SK-N-SH (cell line): ENCODE measurements at regions not wholly inside any gene's neighbourhood (a gene's known extent, or its start where the extent isn't known, plus 50 kb on each side); places are given as distances from the start of the nearest gene placed in this dataset.

ENCODE experiments used
- CTCF ChIA-PET: fragments of 300-600, 350-600 bp; formaldehyde crosslinking; extraction: SDS; loops from one replicate; lab custom pipeline; 2021; lab: Yijun Ruan, JAX
- POLR2A ChIA-PET: fragments of 350-600 bp; sonication (Branson Sonifier 250); formaldehyde crosslinking; extraction: SDS; loops from one replicate; lab custom pipeline; 2020; ENCODE audit warnings: antibody characterized with exemption, inconsistent platforms; lab: Yijun Ruan, JAX
- DNase-seq: peaks from one replicate; pipeline ENCODE4 v3.0.0; 2012
- H2AFZ ChIP-seq: fragments of 200-600 bp; sonication (generic); 2 replicates; pipeline ENCODE4 v1.8.1; 2016; ENCODE audit warnings: antibody characterized with exemption, mild to moderate bottlenecking, low read depth
- H3F3A ChIP-seq: fragments of 200-600 bp; sonication (generic); replicated peaks from 2 replicates; pipeline ENCODE3; 2016; ENCODE audit warnings: antibody characterized with exemption, mild to moderate bottlenecking; ENCODE audit not compliant: insufficient read depth
- H3K27ac ChIP-seq, 2 experiments: fragments of 200-500 bp in 1 of 2; fragments of 200-600 bp in 1 of 2; sonication (Bioruptor generic) in 1 of 2; sonication (generic), shearing (Covaris generic) in 1 of 2; 2 replicates each; pipeline versions ENCODE4 v1.5.1 to v1.6.1; 2014 to 2016; ENCODE audit warnings: low read depth in 2 of 2, inconsistent platforms in 1 of 2, low read length in 1 of 2, mild to moderate bottlenecking in 1 of 2, mixed read lengths in 1 of 2
- H3K27me3 ChIP-seq: fragments of 200-600 bp; sonication (generic), shearing (Covaris generic); 2 replicates; pipeline ENCODE4 v1.6.1; 2016; ENCODE audit warnings: mixed run types; ENCODE audit not compliant: insufficient read depth
- H3K36me3 ChIP-seq, 2 experiments: fragments of 200-500 bp in 1 of 2; fragments of 200-600 bp in 1 of 2; sonication (Bioruptor generic) in 1 of 2; sonication (generic) in 1 of 2; replicated peaks in 1 of 2; 2 replicates each; pipeline versions ENCODE3 to v1.5.1; 2014 to 2016; ENCODE audit warnings: low read length in 1 of 2, mild to moderate bottlenecking in 1 of 2; ENCODE audit not compliant: insufficient read depth in 2 of 2, control insufficient read depth in 1 of 2
- H3K4me1 ChIP-seq, 2 experiments: fragments of 200-500 bp in 1 of 2; fragments of 200-600 bp in 1 of 2; sonication (Bioruptor generic) in 1 of 2; sonication (generic), shearing (Covaris generic) in 1 of 2; 2 replicates each; pipeline versions ENCODE4 v1.5.1 to v1.6.1; 2014 to 2016; ENCODE audit warnings: low read depth in 1 of 2, low read length in 1 of 2, mixed run types in 1 of 2; ENCODE audit not compliant: insufficient read depth in 2 of 2, control insufficient read depth in 1 of 2
- H3K4me2 ChIP-seq: fragments of 200-600 bp; sonication (generic), shearing (Covaris generic); 2 replicates; pipeline ENCODE4 v1.6.1; 2017; ENCODE audit warnings: mixed run types
- H3K4me3 ChIP-seq, 2 experiments: fragments of 200-500 bp in 1 of 2; fragments of 200-600 bp in 1 of 2; sonication (Bioruptor generic) in 1 of 2; sonication (generic), shearing (Covaris generic) in 1 of 2; 2 replicates each; pipeline versions ENCODE4 v1.5.1 to v1.8.1; 2014 to 2016; ENCODE audit warnings: low read depth in 2 of 2, inconsistent platforms in 1 of 2, low read length in 1 of 2, mild to moderate bottlenecking in 1 of 2, mixed read lengths in 1 of 2, moderate library complexity in 1 of 2
- H3K79me2 ChIP-seq: fragments of 200-600 bp; sonication (generic); 2 replicates; pipeline ENCODE4 v1.8.1; 2017; ENCODE audit warnings: mild to moderate bottlenecking; ENCODE audit not compliant: insufficient read depth
- H3K9ac ChIP-seq: fragments of 200-600 bp; sonication (generic); 2 replicates; pipeline ENCODE4 v1.6.1; 2017; ENCODE audit warnings: mixed run types
- H3K9me2 ChIP-seq: fragments of 200-600 bp; sonication (generic); 2 replicates; pipeline ENCODE4 v1.6.1; 2017; ENCODE audit warnings: mixed run types
- H3K9me3 ChIP-seq: fragments of 200-600 bp; sonication (generic); 2 replicates; pipeline ENCODE4 v1.6.1; 2017; ENCODE audit warnings: mixed run types, mild to moderate bottlenecking, moderate library complexity
- H4K20me1 ChIP-seq: fragments of 200-600 bp; sonication (generic); 2 replicates; pipeline ENCODE4 v1.6.1; 2017; ENCODE audit warnings: mild to moderate bottlenecking, mixed run types; ENCODE audit not compliant: insufficient read depth
- GATA2 ChIP-seq: sonication (generic); formaldehyde crosslinking; IDR thresholded peaks from 2 replicates; pipeline ENCODE4 v1.5.0; 2020; ENCODE audit warnings: mild to moderate bottlenecking, missing genetic modification reagents
- NRF1 ChIP-seq: IDR thresholded peaks from 2 replicates; pipeline ENCODE4 v1.6.1; 2012; ENCODE audit warnings: low read depth, mild to moderate bottlenecking, low read length
- REST ChIP-seq: IDR thresholded peaks from 2 replicates; pipeline ENCODE4 v1.6.1; 2012; ENCODE audit warnings: mild to moderate bottlenecking, low read depth, low read length, moderate library complexity
- SIN3A ChIP-seq: IDR thresholded peaks from 2 replicates; pipeline ENCODE4 v1.6.1; 2012; ENCODE audit warnings: low read depth, mild to moderate bottlenecking, low read length, moderate library complexity, borderline replicate concordance
- TCF12 ChIP-seq: IDR thresholded peaks from 2 replicates; pipeline ENCODE4 v1.4.0; 2012
- ZBTB33 ChIP-seq: IDR thresholded peaks from 2 replicates; pipeline ENCODE4 v1.4.0; 2012; ENCODE audit warnings: low read depth, borderline replicate concordance
- WGBS: methylation state at CpG from one replicate; pipeline ENCODE4 v1.1.6; 2017; ENCODE audit warnings: low lambda C conversion rate; 5-methylcytosine and 5-hydroxymethylcytosine counted together
- TF ChIP-seq, protein P1 (sequence below): fragments of 150-350 bp; IDR thresholded peaks from 2 replicates; pipeline ENCODE4 v1.6.1; 2017; ENCODE audit warnings: antibody characterized with exemption, low read length, low read depth, borderline replicate concordance
- TF ChIP-seq, protein P2 (sequence below): IDR thresholded peaks from 2 replicates; pipeline ENCODE4; 2012
- TF ChIP-seq, protein P3 (sequence below): IDR thresholded peaks from 2 replicates; pipeline ENCODE4 v1.4.0; 2012; ENCODE audit warnings: low read depth

GRCh38 chr5:133838286-133838685 is 130.1 kb downstream of the C5orf15 start:
- Histone ChIP-seq H3K27ac (no peak overlapping the region), H3K36me3 (no peaks in the 10 kb centered on the region), H3K9me3 (no peaks in the 10 kb centered on the region), H3K79me2 (no peaks in the 10 kb centered on the region), H3K4me3 (no peak overlapping the region), H2AFZ (no peak overlapping the region), H3K4me1 (peaks cover 0 to 9% of the 10 kb centered on the region in 2 experiments; a peak in 1 of 4 replicates), H3K4me2 (no peak overlapping the region), H3K9ac (no peak overlapping the region), H4K20me1 (no peaks in the 10 kb centered on the region), H3K9me2 (no peaks in the 10 kb centered on the region), H3K27me3 (no peaks in the 10 kb centered on the region), H3F3A (no peaks in the 10 kb centered on the region)
- no peak for DNase-seq
- 56% methylated on average over 3 of the region's 3 CpGs for WGBS
- no peak for TF ChIP-seq ZBTB33
- TF ChIP-seq, protein P1, sequence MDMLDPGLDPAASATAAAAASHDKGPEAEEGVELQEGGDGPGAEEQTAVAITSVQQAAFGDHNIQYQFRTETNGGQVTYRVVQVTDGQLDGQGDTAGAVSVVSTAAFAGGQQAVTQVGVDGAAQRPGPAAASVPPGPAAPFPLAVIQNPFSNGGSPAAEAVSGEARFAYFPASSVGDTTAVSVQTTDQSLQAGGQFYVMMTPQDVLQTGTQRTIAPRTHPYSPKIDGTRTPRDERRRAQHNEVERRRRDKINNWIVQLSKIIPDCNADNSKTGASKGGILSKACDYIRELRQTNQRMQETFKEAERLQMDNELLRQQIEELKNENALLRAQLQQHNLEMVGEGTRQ = no peak
- TF ChIP-seq, protein P2, sequence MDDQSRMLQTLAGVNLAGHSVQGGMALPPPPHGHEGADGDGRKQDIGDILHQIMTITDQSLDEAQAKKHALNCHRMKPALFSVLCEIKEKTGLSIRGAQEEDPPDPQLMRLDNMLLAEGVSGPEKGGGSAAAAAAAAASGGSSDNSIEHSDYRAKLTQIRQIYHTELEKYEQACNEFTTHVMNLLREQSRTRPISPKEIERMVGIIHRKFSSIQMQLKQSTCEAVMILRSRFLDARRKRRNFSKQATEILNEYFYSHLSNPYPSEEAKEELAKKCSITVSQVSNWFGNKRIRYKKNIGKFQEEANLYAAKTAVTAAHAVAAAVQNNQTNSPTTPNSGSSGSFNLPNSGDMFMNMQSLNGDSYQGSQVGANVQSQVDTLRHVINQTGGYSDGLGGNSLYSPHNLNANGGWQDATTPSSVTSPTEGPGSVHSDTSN = no peak
- TF ChIP-seq, protein P3, sequence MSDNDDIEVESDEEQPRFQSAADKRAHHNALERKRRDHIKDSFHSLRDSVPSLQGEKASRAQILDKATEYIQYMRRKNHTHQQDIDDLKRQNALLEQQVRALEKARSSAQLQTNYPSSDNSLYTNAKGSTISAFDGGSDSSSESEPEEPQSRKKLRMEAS = no peak
- TF ChIP-seq GATA2 (CRISPR knock-in tag) = no peak
- TF ChIP-seq TCF12 = no peak
- TF ChIP-seq NRF1 = no peak
- CTCF ChIA-PET = interaction anchor here (2.7 kb wide), 1 partner anchor 31 kb away, joined by 7 read pairs; no protein-coding TSS in a partner anchor
- POLR2A ChIA-PET = no interaction called here

- POLR2A ChIA-PET = no interaction called here
- TF ChIP-seq, protein P3 = no peak
- TF ChIP-seq, protein P2 = no peak
- TF ChIP-seq SIN3A = no peak
- TF ChIP-seq REST = no peak
- TF ChIP-seq NRF1 = no peak
- Histone ChIP-seq H3K9ac (no peak overlapping the region), H3K27me3 (no peaks in the 10 kb centered on the region), H3K4me2 (no peak overlapping the region), H3F3A (no peaks in the 10 kb centered on the region), H3K36me3 (no peaks in the 10 kb centered on the region), H3K9me2 (no peaks in the 10 kb centered on the region), H3K4me1 (no peaks in the 10 kb centered on the region), H3K4me3 (no peak overlapping the region), H3K27ac (no peak overlapping the region), H3K79me2 (no peaks in the 10 kb centered on the region), H2AFZ (no peak overlapping the region; the same call in 1 of the 2 replicates), H3K9me3 (no peaks in the 10 kb centered on the region), H4K20me1 (no peaks in the 10 kb centered on the region)
- no peak for DNase-seq
- CTCF ChIA-PET = interaction anchor here (1.1 to 1.4 kb wide), 3 partner anchors 10 to 38 kb away, joined by 3 to 5 read pairs (median 4); no protein-coding TSS in a partner anchor
- WGBS = 57% methylated on average over 12 of the region's 12 CpGs
These were observed 136.8 kb downstream of the C5orf15 start for GRCh38 chr5:133831491-133832224.
